ENCODE measurements at regions not wholly inside any gene's neighbourhood (a gene's known extent, or its start where the extent isn't known, plus 50 kb on each side); places are given as distances from the start of the nearest gene placed in this dataset.

DNA sequence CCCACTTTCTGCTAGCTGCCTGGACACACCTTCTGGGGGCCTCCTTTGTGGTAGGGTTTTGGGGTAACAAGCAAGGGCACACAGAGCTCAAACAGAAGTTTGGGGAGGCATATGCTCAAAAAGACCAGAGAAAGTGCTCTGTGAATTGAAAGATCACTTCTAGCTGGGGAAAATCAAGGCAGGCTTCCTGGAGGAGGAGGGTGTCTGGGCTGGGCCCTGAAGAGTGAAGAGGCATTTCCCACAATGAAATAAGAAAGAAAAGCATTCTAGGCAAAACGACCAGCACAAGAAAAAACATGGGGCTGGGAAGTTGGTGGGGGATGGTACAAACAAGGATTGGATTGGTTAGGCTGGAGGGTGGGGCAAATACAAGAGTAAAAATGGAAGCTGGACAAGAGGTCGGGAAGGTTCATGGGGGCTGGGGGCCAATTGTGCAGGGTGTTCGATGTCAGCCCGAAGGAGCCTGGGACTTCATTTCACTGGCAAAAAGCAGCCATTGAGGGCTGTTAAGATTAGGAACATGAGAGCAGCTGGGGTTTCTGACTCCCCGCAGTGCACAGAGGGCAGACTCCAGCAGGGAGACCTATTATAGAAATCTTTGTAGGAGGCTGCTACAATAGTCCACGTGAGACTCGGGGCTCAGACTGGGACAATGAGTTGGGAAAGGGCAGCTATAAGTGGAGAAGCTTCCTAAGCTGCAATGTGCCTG, 51.5 kb upstream of the CMKLR1 start:
- Histone ChIP-seq H3F3A (replicated peaks; ENCODE audit: low read depth) (no peaks in the 10 kb centered on the region), H3K79me2 (replicated peaks; ENCODE audit: insufficient read depth) (no peaks in the 10 kb centered on the region), H4K20me1 (replicated peaks; ENCODE audit: insufficient read depth) (no peaks in the 10 kb centered on the region), H3K4me2 (no peak overlapping the region), H3K4me1 (ENCODE audit: insufficient read depth) (peaks cover 5% of the 10 kb centered on the region), H2AFZ (peak overlapping the region; percentile 90), H3K9me2 (ENCODE audit: insufficient read depth) (0 out of 2 replicates have a peak, but pooled peaks cover 9% of the 10 kb centered on the region), H3K4me3 (no peak overlapping the region), H3K27me3 (ENCODE audit: insufficient read depth) (no peaks in the 10 kb centered on the region), H3K27ac (ENCODE audit: low read depth) (no peak overlapping the region), H3K36me3 (ENCODE audit: insufficient read depth) (no peaks in the 10 kb centered on the region)
- DNase-seq (ENCODE audit: low spot score) (peak; percentile 17), ATAC-seq (peak; percentile 63)
- TF ChIP-seq CREB1 (CRISPR knock-in tag; IDR thresholded peaks at IDR 0.05; ENCODE audit: low read depth), result no peak
- TF ChIP-seq, protein P1, sequence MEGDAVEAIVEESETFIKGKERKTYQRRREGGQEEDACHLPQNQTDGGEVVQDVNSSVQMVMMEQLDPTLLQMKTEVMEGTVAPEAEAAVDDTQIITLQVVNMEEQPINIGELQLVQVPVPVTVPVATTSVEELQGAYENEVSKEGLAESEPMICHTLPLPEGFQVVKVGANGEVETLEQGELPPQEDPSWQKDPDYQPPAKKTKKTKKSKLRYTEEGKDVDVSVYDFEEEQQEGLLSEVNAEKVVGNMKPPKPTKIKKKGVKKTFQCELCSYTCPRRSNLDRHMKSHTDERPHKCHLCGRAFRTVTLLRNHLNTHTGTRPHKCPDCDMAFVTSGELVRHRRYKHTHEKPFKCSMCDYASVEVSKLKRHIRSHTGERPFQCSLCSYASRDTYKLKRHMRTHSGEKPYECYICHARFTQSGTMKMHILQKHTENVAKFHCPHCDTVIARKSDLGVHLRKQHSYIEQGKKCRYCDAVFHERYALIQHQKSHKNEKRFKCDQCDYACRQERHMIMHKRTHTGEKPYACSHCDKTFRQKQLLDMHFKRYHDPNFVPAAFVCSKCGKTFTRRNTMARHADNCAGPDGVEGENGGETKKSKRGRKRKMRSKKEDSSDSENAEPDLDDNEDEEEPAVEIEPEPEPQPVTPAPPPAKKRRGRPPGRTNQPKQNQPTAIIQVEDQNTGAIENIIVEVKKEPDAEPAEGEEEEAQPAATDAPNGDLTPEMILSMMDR (conservative IDR thresholded peaks at IDR 0.05; ENCODE audit: low read depth in 2 of 2), result no peak
- TF ChIP-seq NANOG (IDR thresholded peaks at IDR 0.05; ENCODE audit: borderline replicate concordance), result no peak
- TF ChIP-seq, protein P2, sequence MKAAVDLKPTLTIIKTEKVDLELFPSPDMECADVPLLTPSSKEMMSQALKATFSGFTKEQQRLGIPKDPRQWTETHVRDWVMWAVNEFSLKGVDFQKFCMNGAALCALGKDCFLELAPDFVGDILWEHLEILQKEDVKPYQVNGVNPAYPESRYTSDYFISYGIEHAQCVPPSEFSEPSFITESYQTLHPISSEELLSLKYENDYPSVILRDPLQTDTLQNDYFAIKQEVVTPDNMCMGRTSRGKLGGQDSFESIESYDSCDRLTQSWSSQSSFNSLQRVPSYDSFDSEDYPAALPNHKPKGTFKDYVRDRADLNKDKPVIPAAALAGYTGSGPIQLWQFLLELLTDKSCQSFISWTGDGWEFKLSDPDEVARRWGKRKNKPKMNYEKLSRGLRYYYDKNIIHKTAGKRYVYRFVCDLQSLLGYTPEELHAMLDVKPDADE (IDR thresholded peaks at IDR 0.05), result no peak
- TF ChIP-seq STAT1 (IDR thresholded peaks at IDR 0.05; ENCODE audit: unreplicated experiment), result no peak
- TF ChIP-seq ZNF114 (CRISPR knock-in tag; IDR thresholded peaks at IDR 0.05), result no peak
- TF ChIP-seq EZH2phosphoT487 (IDR thresholded peaks at IDR 0.05; ENCODE audit: unreplicated experiment), result no peak
- TF ChIP-seq ZNF331 (CRISPR knock-in tag; IDR thresholded peaks at IDR 0.05; ENCODE audit: low read depth), result no peak
- no peak for TF ChIP-seq JUNB (IDR thresholded peaks at IDR 0.05; ENCODE audit: unreplicated experiment)
- TF ChIP-seq, protein P3, sequence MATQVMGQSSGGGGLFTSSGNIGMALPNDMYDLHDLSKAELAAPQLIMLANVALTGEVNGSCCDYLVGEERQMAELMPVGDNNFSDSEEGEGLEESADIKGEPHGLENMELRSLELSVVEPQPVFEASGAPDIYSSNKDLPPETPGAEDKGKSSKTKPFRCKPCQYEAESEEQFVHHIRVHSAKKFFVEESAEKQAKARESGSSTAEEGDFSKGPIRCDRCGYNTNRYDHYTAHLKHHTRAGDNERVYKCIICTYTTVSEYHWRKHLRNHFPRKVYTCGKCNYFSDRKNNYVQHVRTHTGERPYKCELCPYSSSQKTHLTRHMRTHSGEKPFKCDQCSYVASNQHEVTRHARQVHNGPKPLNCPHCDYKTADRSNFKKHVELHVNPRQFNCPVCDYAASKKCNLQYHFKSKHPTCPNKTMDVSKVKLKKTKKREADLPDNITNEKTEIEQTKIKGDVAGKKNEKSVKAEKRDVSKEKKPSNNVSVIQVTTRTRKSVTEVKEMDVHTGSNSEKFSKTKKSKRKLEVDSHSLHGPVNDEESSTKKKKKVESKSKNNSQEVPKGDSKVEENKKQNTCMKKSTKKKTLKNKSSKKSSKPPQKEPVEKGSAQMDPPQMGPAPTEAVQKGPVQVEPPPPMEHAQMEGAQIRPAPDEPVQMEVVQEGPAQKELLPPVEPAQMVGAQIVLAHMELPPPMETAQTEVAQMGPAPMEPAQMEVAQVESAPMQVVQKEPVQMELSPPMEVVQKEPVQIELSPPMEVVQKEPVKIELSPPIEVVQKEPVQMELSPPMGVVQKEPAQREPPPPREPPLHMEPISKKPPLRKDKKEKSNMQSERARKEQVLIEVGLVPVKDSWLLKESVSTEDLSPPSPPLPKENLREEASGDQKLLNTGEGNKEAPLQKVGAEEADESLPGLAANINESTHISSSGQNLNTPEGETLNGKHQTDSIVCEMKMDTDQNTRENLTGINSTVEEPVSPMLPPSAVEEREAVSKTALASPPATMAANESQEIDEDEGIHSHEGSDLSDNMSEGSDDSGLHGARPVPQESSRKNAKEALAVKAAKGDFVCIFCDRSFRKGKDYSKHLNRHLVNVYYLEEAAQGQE (IDR thresholded peaks at IDR 0.05; ENCODE audit: unreplicated experiment), result no peak
- TF ChIP-seq, protein P4, sequence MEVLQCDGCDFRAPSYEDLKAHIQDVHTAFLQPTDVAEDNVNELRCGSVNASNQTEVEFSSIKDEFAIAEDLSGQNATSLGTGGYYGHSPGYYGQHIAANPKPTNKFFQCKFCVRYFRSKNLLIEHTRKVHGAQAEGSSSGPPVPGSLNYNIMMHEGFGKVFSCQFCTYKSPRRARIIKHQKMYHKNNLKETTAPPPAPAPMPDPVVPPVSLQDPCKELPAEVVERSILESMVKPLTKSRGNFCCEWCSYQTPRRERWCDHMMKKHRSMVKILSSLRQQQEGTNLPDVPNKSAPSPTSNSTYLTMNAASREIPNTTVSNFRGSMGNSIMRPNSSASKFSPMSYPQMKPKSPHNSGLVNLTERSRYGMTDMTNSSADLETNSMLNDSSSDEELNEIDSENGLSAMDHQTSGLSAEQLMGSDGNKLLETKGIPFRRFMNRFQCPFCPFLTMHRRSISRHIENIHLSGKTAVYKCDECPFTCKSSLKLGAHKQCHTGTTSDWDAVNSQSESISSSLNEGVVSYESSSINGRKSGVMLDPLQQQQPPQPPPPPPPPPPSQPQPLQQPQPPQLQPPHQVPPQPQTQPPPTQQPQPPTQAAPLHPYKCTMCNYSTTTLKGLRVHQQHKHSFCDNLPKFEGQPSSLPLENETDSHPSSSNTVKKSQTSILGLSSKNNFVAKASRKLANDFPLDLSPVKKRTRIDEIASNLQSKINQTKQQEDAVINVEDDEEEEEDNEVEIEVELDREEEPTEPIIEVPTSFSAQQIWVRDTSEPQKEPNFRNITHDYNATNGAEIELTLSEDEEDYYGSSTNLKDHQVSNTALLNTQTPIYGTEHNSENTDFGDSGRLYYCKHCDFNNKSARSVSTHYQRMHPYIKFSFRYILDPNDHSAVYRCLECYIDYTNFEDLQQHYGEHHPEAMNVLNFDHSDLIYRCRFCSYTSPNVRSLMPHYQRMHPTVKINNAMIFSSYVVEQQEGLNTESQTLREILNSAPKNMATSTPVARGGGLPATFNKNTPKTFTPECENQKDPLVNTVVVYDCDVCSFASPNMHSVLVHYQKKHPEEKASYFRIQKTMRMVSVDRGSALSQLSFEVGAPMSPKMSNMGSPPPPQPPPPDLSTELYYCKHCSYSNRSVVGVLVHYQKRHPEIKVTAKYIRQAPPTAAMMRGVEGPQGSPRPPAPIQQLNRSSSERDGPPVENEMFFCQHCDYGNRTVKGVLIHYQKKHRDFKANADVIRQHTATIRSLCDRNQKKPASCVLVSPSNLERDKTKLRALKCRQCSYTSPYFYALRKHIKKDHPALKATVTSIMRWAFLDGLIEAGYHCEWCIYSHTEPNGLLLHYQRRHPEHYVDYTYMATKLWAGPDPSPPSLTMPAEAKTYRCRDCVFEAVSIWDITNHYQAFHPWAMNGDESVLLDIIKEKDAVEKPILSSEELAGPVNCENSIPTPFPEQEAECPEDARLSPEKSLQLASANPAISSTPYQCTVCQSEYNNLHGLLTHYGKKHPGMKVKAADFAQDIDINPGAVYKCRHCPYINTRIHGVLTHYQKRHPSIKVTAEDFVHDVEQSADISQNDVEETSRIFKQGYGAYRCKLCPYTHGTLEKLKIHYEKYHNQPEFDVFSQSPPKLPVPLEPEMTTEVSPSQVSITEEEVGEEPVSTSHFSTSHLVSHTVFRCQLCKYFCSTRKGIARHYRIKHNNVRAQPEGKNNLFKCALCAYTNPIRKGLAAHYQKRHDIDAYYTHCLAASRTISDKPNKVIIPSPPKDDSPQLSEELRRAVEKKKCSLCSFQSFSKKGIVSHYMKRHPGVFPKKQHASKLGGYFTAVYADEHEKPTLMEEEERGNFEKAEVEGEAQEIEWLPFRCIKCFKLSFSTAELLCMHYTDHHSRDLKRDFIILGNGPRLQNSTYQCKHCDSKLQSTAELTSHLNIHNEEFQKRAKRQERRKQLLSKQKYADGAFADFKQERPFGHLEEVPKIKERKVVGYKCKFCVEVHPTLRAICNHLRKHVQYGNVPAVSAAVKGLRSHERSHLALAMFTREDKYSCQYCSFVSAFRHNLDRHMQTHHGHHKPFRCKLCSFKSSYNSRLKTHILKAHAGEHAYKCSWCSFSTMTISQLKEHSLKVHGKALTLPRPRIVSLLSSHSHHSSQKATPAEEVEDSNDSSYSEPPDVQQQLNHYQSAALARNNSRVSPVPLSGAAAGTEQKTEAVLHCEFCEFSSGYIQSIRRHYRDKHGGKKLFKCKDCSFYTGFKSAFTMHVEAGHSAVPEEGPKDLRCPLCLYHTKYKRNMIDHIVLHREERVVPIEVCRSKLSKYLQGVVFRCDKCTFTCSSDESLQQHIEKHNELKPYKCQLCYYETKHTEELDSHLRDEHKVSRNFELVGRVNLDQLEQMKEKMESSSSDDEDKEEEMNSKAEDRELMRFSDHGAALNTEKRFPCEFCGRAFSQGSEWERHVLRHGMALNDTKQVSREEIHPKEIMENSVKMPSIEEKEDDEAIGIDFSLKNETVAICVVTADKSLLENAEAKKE (CRISPR knock-in tag; IDR thresholded peaks at IDR 0.05), result no peak
- no peak for TF ChIP-seq POLR2AphosphoS5 (IDR thresholded peaks at IDR 0.05; ENCODE audit: low read depth)
- no peak for TF ChIP-seq EZH2 (IDR thresholded peaks at IDR 0.05; ENCODE audit: low read depth, unreplicated experiment)
- Mint-ChIP-seq H3K4me3 (no peak overlapping the region), H3K36me3 (ENCODE audit: low read depth) (no peaks in the 10 kb centered on the region), H3K4me1 (no peaks in the 10 kb centered on the region), H3K9me3 (peaks cover under 1% of the 10 kb centered on the region; the same call in 2 of the 3 replicates), H3K27me3 (ENCODE audit: insufficient read depth, low read depth, poor library complexity) (no peaks in the 10 kb centered on the region), H3K27ac (no peak overlapping the region)

Data from GM23338 (cell line).